K562 (cell line): ENCODE measurements at regions not wholly inside any gene's neighbourhood (a gene's known extent, or its start where the extent isn't known, plus 50 kb on each side); places are given as distances from the start of the nearest gene placed in this dataset.

Experiments used
- NFIC ChIP-seq: fragments of 450-650 bp; IDR thresholded peaks from 2 replicates; pipeline ENCODE4 v1.6.1; 2017; ENCODE audit warnings: mild to moderate bottlenecking, inconsistent platforms
- POLR2A ChIP-seq: fragments of 450-650 bp; conservative IDR thresholded peaks from 2 replicates; pipeline ENCODE4 v1.6.1; 2016
- PTTG1 ChIP-seq: fragments of 450-650 bp; IDR thresholded peaks from 2 replicates; pipeline ENCODE4 v1.6.1; 2016; ENCODE audit warnings: low read depth, mild to moderate bottlenecking, missing genetic modification characterization, missing compliant biosample characterization
- TCF3 ChIP-seq: sonication (generic); formaldehyde crosslinking; IDR thresholded peaks from 2 replicates; pipeline ENCODE4 v1.4.0; 2020; ENCODE audit warnings: mild to moderate bottlenecking, missing genetic modification reagents
- ZKSCAN1 ChIP-seq: fragments of 150-350 bp; IDR thresholded peaks from 2 replicates; pipeline ENCODE4 v1.6.1; 2016; ENCODE audit warnings: low read depth, low read length
- TF ChIP-seq, protein P1 (sequence below): IDR thresholded peaks from 3 replicates; pipeline ENCODE4 v1.6.1; 2011; ENCODE audit warnings: borderline replicate concordance, mild to moderate bottlenecking, moderate library complexity; ENCODE audit not compliant: insufficient read length; ENCODE audit errors: extremely low read depth
- TF ChIP-seq, protein P2 (sequence below): fragments of 450-650 bp; formaldehyde crosslinking; conservative IDR thresholded peaks from 2 replicates; pipeline ENCODE4 v1.4.0; 2022; ENCODE audit warnings: mild to moderate bottlenecking, missing genetic modification characterization

DNA sequence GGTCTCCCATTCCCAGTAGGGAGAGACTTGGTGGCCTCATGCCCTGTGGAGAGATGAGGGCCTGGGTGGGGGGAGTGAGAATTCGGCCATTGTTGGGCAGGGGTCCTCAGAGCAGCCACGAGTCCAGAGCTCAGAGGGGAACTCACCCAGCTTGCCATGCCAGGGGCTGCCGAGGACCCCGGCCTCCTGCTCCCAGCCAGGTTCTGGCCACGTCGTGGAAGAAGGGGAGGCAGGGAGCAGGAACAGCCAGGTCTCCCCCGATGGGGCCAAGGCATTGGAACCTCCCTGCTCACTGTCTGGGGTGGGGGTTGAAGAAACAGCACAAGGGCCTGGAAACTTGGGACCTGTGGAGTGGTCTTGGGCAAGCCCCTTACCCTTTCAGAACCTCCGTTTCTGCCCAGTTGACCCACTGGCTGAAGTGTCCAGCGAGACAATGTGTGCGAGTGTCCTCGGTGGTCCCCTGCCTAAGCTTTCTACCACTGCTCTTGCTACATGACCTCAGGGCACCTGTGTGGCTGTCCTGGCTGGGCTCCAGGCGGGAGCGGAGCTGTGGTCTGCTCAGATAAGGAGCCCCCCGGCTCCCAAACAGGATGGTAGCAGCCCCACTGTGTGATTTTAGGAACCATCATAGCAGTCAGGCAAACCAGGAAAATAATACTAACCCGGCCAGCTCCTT, 74.7 kb upstream of the WNT11 start (continued):
- TF ChIP-seq, protein P1, sequence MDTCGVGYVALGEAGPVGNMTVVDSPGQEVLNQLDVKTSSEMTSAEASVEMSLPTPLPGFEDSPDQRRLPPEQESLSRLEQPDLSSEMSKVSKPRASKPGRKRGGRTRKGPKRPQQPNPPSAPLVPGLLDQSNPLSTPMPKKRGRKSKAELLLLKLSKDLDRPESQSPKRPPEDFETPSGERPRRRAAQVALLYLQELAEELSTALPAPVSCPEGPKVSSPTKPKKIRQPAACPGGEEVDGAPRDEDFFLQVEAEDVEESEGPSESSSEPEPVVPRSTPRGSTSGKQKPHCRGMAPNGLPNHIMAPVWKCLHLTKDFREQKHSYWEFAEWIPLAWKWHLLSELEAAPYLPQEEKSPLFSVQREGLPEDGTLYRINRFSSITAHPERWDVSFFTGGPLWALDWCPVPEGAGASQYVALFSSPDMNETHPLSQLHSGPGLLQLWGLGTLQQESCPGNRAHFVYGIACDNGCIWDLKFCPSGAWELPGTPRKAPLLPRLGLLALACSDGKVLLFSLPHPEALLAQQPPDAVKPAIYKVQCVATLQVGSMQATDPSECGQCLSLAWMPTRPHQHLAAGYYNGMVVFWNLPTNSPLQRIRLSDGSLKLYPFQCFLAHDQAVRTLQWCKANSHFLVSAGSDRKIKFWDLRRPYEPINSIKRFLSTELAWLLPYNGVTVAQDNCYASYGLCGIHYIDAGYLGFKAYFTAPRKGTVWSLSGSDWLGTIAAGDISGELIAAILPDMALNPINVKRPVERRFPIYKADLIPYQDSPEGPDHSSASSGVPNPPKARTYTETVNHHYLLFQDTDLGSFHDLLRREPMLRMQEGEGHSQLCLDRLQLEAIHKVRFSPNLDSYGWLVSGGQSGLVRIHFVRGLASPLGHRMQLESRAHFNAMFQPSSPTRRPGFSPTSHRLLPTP: no peak
- TF ChIP-seq TCF3 (CRISPR knock-in tag): peak; percentile 34; the same call in 1 of the 2 replicates
- TF ChIP-seq PTTG1 (tag): no peak
- peak; percentile 45; the same call in 1 of the 2 replicates for TF ChIP-seq NFIC
- no peak for TF ChIP-seq POLR2A
- TF ChIP-seq, protein P2, sequence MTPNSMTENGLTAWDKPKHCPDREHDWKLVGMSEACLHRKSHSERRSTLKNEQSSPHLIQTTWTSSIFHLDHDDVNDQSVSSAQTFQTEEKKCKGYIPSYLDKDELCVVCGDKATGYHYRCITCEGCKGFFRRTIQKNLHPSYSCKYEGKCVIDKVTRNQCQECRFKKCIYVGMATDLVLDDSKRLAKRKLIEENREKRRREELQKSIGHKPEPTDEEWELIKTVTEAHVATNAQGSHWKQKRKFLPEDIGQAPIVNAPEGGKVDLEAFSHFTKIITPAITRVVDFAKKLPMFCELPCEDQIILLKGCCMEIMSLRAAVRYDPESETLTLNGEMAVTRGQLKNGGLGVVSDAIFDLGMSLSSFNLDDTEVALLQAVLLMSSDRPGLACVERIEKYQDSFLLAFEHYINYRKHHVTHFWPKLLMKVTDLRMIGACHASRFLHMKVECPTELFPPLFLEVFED: no peak
- peak; percentile 74 for TF ChIP-seq ZKSCAN1
